RWPE2 (cell line): ENCODE measurements at regions not wholly inside any gene's neighbourhood (a gene's known extent, or its start where the extent isn't known, plus 50 kb on each side); places are given as distances from the start of the nearest gene placed in this dataset.

Experiments used
- ATAC-seq: fragments of 200-7000 bp; cut with Tn5 transposase; 3 replicates; pipeline ENCODE4 v1.9.1; 2021; ENCODE audit warnings: low read depth
- DNase-seq: peaks from one replicate; pipeline ENCODE4 v3.0.0-alpha.2; 2020; ENCODE audit warnings: low spot score
- H3K27ac ChIP-seq: fragments of 450-650 bp; 2 replicates; pipeline ENCODE4 v1.5.1; 2017; ENCODE audit warnings: mild to moderate bottlenecking; ENCODE audit not compliant: poor library complexity, severe bottlenecking
- H3K27me3 ChIP-seq: fragments of 250-450 bp; sonication (Bioruptor Pico); 2 replicates; pipeline ENCODE4 v1.5.1; 2021; ENCODE audit warnings: mild to moderate bottlenecking, moderate library complexity; ENCODE audit not compliant: insufficient read depth, poor library complexity, severe bottlenecking
- H3K36me3 ChIP-seq: fragments of 250-450 bp; sonication (Bioruptor Pico); 2 replicates; pipeline ENCODE4 v1.5.1; 2020; ENCODE audit warnings: low read depth, mild to moderate bottlenecking, moderate library complexity
- H3K4me1 ChIP-seq: fragments of 250-450 bp; sonication (Bioruptor Pico); 2 replicates; pipeline ENCODE4 v1.5.1; 2021; ENCODE audit warnings: mild to moderate bottlenecking, moderate library complexity; ENCODE audit not compliant: insufficient read depth, poor library complexity, severe bottlenecking
- H3K4me3 ChIP-seq: fragments of 250-450 bp; sonication (Bioruptor Pico); 2 replicates; pipeline ENCODE4 v1.5.1; 2021; ENCODE audit warnings: mild to moderate bottlenecking, moderate library complexity; ENCODE audit not compliant: severe bottlenecking
- H3K9me3 ChIP-seq: fragments of 250-450 bp; sonication (Bioruptor Pico); 2 replicates; pipeline ENCODE4 v1.5.1; 2021; ENCODE audit warnings: mild to moderate bottlenecking, moderate library complexity; ENCODE audit not compliant: severe bottlenecking
- TF ChIP-seq, protein P1 (sequence below): fragments of 450-650 bp; IDR thresholded peaks from one replicate; pipeline ENCODE4 v1.5.1; 2017; ENCODE audit warnings: mild to moderate bottlenecking, moderate library complexity; ENCODE audit not compliant: poor library complexity, severe bottlenecking

DNA sequence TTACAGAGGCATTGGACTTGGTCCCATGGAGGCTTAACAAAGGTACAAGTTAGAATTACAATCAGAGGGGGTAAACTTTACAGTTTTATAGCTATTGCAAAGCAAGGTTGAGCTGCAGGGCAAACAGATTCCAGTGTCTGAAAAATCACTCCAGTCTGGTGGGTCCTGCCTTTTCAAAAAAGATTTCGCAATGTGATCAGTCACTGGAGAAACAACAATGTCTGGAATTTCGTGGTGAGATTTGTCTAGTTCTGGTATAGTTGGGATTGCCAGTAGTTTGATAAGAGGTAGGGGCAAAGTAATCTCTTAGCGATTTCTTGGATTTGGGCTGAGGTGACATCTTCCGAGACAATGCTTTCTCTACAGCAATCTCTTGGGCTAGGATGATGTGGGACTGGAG, 1198.2 kb upstream of the PCDH9 start:
- Histone ChIP-seq H3K9me3 (no peaks in the 10 kb centered on the region), H3K4me3 (no peak overlapping the region), H3K36me3 (no peaks in the 10 kb centered on the region), H3K27me3 (no peaks in the 10 kb centered on the region), H3K27ac (no peak overlapping the region), H3K4me1 (no peaks in the 10 kb centered on the region)
- DNase-seq, result no peak
- no peak for ATAC-seq
- TF ChIP-seq, protein P1, sequence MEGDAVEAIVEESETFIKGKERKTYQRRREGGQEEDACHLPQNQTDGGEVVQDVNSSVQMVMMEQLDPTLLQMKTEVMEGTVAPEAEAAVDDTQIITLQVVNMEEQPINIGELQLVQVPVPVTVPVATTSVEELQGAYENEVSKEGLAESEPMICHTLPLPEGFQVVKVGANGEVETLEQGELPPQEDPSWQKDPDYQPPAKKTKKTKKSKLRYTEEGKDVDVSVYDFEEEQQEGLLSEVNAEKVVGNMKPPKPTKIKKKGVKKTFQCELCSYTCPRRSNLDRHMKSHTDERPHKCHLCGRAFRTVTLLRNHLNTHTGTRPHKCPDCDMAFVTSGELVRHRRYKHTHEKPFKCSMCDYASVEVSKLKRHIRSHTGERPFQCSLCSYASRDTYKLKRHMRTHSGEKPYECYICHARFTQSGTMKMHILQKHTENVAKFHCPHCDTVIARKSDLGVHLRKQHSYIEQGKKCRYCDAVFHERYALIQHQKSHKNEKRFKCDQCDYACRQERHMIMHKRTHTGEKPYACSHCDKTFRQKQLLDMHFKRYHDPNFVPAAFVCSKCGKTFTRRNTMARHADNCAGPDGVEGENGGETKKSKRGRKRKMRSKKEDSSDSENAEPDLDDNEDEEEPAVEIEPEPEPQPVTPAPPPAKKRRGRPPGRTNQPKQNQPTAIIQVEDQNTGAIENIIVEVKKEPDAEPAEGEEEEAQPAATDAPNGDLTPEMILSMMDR, result no peak

DNA sequence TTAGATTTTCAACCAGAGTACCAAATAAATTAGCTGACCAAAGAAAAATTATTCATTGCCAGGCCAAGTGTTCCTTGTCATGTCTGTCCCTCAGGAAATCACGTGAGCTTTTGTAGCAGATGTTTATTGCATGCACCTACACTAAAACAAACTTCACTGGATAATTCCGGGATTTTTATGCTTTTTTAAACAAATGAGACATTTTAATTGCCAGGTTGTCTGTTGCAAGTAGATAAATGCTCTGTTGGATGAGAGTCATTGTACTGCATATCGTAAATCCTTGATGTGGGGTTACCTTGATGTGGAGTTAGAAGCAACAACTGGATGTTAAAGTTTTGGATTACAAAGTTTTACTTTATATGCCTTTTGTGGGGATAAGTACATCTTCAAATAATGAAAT, 1187.7 kb upstream of the PCDH9 start:
- TF ChIP-seq, protein P1, result no peak
- H3K27ac ChIP-seq, result no peak overlapping the region
- no peaks in the 10 kb centered on the region for H3K36me3 ChIP-seq
- no peaks in the 10 kb centered on the region for H3K4me1 ChIP-seq
- ATAC-seq (no peak), DNase-seq (no peak)
- no peaks in the 10 kb centered on the region for H3K27me3 ChIP-seq
- H3K9me3 ChIP-seq, result no peaks in the 10 kb centered on the region
- H3K4me3 ChIP-seq, result no peak overlapping the region

- no peak for ATAC-seq
- H3K4me3 ChIP-seq, result no peak overlapping the region
- TF ChIP-seq, protein P1, result no peak
- H3K27me3 ChIP-seq, result no peaks in the 10 kb centered on the region
- no peak for DNase-seq
- no peaks in the 10 kb centered on the region for H3K4me1 ChIP-seq
- H3K27ac ChIP-seq, result no peak overlapping the region
- no peaks in the 10 kb centered on the region for H3K36me3 ChIP-seq
- no peaks in the 10 kb centered on the region for H3K9me3 ChIP-seq
Observed at GRCh38 chr13:68410007-68410406, 1179.9 kb upstream of the PCDH9 start.

- Histone ChIP-seq H3K27me3 (no peaks in the 10 kb centered on the region), H3K27ac (no peak overlapping the region), H3K9me3 (no peaks in the 10 kb centered on the region), H3K4me1 (no peaks in the 10 kb centered on the region), H3K36me3 (no peaks in the 10 kb centered on the region), H3K4me3 (no peak overlapping the region)
- DNase-seq (no peak), ATAC-seq (no peak)
- TF ChIP-seq, protein P1, result no peak
Observed at GRCh38 chr13:68390987-68391386, 1160.9 kb upstream of the PCDH9 start.

- DNase-seq, result no peak
- no peak overlapping the region for H3K27ac ChIP-seq
- no peaks in the 10 kb centered on the region for H3K4me1 ChIP-seq
- H3K4me3 ChIP-seq, result no peak overlapping the region
- no peaks in the 10 kb centered on the region for H3K36me3 ChIP-seq
- no peaks in the 10 kb centered on the region for H3K9me3 ChIP-seq
- ATAC-seq, result no peak
- TF ChIP-seq, protein P1, result no peak
- H3K27me3 ChIP-seq, result no peaks in the 10 kb centered on the region
Observed at GRCh38 chr13:68386808-68387207, 1156.7 kb upstream of the PCDH9 start.
